ENCODE measurements at regions not wholly inside any gene's neighbourhood (a gene's known extent, or its start where the extent isn't known, plus 50 kb on each side); places are given as distances from the start of the nearest gene placed in this dataset.

- TF ChIP-seq CTCF (IDR thresholded peaks at IDR 0.05) (no peak), ZFX (IDR thresholded peaks at IDR 0.05; ENCODE audit: borderline replicate concordance) (no peak)
- H3K27ac ChIP-seq, result no peak overlapping the region
Observed at GRCh38 chr14:98293576-98293975, 978.4 kb downstream of the BCL11B start.

GRCh38 chr14:98296895-98297294, 975.1 kb downstream of the BCL11B start:
- TF ChIP-seq ZFX (IDR thresholded peaks at IDR 0.05; ENCODE audit: borderline replicate concordance), result no peak
- TF ChIP-seq CTCF (IDR thresholded peaks at IDR 0.05), result no peak
- no peak overlapping the region for H3K27ac ChIP-seq

GRCh38 chr14:98297567-98297966, 974.4 kb downstream of the BCL11B start:
- H3K27ac ChIP-seq, result no peak overlapping the region
- TF ChIP-seq ZFX (IDR thresholded peaks at IDR 0.05; ENCODE audit: borderline replicate concordance) (no peak), CTCF (IDR thresholded peaks at IDR 0.05) (no peak)

GRCh38 chr14:98298481-98299244, 973.3 kb downstream of the BCL11B start:
- no peak overlapping the region for H3K27ac ChIP-seq

GRCh38 chr14:98301681-98302080, 970.3 kb downstream of the BCL11B start:
- no peak overlapping the region for H3K27ac ChIP-seq
- TF ChIP-seq ZFX (IDR thresholded peaks at IDR 0.05; ENCODE audit: borderline replicate concordance), result no peak
- no peak for TF ChIP-seq CTCF (IDR thresholded peaks at IDR 0.05)

More at GRCh38 chr14:98298481-98299244, 973.3 kb downstream of the BCL11B start:
- no peak for TF ChIP-seq ZFX (IDR thresholded peaks at IDR 0.05; ENCODE audit: borderline replicate concordance)
- no peak for TF ChIP-seq CTCF (IDR thresholded peaks at IDR 0.05)

GRCh38 chr14:98304574-98304973, 967.4 kb downstream of the BCL11B start:
- H3K27ac ChIP-seq, result no peak overlapping the region
- TF ChIP-seq ZFX (IDR thresholded peaks at IDR 0.05; ENCODE audit: borderline replicate concordance), result no peak
- TF ChIP-seq CTCF (IDR thresholded peaks at IDR 0.05), result no peak

- H3K27ac ChIP-seq, result no peak overlapping the region
Observed at GRCh38 chr14:98309591-98309990, 962.4 kb downstream of the BCL11B start.

More at GRCh38 chr14:98309591-98309990, 962.4 kb downstream of the BCL11B start:
- TF ChIP-seq ZFX (IDR thresholded peaks at IDR 0.05; ENCODE audit: borderline replicate concordance), result no peak
